ENCODE measurements at regions not wholly inside any gene's neighbourhood (a gene's known extent, or its start where the extent isn't known, plus 50 kb on each side); places are given as distances from the start of the nearest gene placed in this dataset.

DNA sequence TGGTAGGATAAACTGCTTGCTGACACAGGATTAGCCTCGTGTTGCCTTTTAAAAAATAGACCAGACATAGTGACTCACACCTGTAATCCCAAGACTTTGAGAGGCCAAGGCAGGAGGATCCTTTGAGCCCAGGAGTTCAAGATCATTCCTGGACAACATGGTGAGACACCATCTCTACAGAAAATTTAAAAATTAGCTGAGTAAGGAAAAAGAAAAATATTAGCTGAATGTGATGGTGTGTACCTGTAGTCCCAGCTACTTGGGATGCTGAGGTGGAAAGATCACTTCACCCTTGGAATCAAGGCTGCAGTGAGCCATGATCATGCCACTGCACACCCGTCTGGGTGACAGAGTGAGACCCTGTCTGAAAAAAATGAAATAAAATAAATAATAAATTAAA lies 82.0 kb downstream of the ETS2 start:
- no peak for DNase-seq (ENCODE audit: low read depth, low spot score)

- no peak for DNase-seq (ENCODE audit: low read depth, low spot score)
Observed at GRCh38 chr21:38887062-38887686, 81.4 kb downstream of the ETS2 start.

GRCh38 chr21:38885909-38886308 lies 80.2 kb downstream of the ETS2 start:
- DNase-seq (ENCODE audit: low read depth, low spot score) = no peak

DNA sequence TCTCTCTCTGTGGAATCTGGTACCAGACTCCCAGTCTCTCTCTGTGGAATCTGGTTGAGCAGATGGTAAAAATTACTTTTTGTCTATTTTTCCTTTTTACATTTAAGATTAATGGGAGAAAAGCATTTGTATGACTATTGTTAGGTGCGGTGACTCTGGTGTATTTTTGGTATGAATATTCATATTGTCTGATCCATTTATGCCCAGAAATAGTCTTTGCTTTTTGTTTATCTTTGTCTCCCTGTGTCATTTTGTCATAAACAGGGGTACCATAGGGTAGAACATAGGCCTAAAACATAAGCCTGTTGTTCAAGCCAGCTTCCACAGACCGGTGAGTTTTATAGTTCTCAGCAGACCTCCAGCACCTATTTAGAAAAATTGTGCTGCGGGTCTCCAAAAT lies 78.7 kb downstream of the ETS2 start:
- no peak for DNase-seq (ENCODE audit: low read depth, low spot score)

DNA sequence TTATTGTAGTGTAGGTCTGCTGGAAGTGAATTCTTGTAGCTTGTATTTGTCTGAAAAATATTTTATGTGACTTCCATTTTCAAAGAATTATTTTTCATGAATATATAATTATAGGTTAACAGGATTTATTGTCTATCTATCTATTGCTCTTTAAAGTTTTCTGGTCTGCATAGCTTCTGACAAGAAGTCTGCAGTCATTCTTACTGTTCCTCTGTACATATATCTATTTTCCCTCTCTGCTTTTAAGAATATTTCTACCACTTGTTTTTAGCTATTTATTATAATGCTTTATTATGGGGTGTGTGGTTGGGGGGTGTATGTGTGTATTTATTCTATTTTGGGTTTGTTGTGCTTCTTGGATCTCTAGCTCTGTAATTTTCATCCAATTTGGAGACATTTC lies 77.4 kb downstream of the ETS2 start:
- DNase-seq (ENCODE audit: low read depth, low spot score) = no peak

- no peak for DNase-seq (ENCODE audit: low read depth, low spot score)
Observed at GRCh38 chr21:38881131-38881530, 75.4 kb downstream of the ETS2 start.

- no peak for DNase-seq (ENCODE audit: low read depth, low spot score)
Observed at GRCh38 chr21:38880577-38880966, 74.8 kb downstream of the ETS2 start.

GRCh38 chr21:38879912-38880576 lies 74.3 kb downstream of the ETS2 start:
- no peak for DNase-seq (ENCODE audit: low read depth, low spot score)

DNA sequence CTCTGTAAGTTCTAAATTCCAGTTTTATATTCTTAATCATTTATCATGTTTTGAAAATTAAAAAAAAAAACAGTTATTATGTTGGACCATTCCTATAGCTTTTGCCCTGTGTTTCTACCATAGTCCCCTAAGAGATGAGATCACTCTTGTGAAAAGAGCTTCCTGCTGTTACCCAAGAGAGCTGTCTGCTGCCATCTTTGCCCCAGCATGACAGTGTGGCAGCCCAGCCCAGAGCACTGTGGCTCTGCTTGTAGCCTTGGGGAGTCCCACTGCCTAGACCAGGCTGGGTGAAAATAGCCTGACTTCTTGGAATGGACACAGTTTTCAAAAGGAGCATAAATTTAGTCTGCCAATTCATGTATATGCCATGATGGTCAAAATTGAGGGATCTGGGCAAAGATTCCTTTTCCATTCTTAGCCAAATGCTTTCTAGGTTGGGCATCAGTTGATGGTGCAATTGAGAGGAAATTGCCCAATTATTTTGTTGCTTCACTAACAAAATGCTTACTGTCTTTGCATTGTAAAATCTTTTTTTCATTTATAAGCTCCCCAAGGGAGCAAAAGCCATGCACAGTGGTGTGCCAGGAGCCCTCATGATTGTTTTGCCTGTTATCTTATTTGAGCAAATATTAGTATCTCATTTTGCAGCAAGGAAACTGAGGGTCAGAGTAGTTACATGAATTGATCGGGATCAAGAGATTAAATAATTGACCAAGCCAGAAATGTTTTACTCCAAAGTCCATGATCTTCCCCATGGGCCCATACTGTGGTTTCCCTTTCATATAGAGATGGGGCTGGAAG lies 72.8 kb downstream of the ETS2 start:
- no peak for DNase-seq (ENCODE audit: low read depth, low spot score)

DNA sequence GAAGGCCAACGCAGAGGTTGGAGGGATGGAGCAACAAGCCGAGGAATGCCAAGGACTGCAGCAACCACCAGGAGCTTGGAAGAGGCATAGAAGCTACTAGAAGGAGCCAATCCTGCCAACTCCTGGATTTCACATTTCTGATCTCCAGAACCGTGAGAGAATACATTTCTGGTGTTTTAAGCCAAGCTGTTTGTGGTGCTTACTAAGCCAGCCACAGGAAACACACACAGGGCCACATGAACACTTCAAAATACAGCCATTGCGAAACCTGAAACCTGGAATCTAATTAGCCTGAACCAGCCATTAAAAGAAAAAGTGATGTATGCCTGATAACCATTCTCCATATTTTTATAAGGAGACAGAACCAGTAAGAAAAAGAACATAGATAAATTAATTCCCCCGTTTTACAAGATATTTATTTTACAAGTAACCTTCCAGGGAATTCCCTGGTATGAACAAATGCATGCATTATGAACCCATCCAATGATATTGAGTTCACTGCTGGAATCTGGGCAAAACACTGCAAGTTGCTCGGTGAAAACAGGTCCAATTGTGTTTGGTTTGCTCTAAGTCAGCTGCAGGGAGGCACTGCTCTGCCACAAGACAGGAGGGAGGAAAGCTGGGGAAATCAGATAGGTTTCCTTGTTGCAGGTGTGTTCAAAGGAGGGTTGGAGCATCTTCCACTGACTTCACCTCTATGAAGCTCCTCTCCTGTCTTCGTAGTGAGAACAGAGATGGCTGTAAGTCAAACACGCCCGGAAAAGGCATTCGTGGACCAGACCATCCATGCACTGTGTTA lies 70.2 kb downstream of the ETS2 start:
- no peak for DNase-seq (ENCODE audit: low read depth, low spot score)
